CD4-positive, alpha-beta T cell treated with Interleukin-4 for 4 hours (primary cell): ENCODE measurements at regions not wholly inside any gene's neighbourhood (a gene's known extent, or its start where the extent isn't known, plus 50 kb on each side); places are given as distances from the start of the nearest gene placed in this dataset.
"Not testable (repeated sequence)": the region's sequence is repeated elsewhere in the genome, so short reads cannot be mapped to it uniquely, and the experiment has no call there.

Source experiments
- DNase-seq: peaks from one replicate; pipeline ENCODE4 v3.0.0-alpha.2; 2020

- no peak for DNase-seq
Observed at GRCh38 chr10:33893506-33893905, 559.0 kb upstream of the NRP1 start.

GRCh38 chr10:33889371-33889770 is 554.9 kb upstream of the NRP1 start:
- DNase-seq = no peak

- no peak for DNase-seq
Observed at GRCh38 chr10:33887188-33887587, 552.7 kb upstream of the NRP1 start.

- no peak for DNase-seq
Observed at GRCh38 chr10:33886299-33886698, 551.8 kb upstream of the NRP1 start.

- no peak for DNase-seq
Observed at GRCh38 chr10:33884604-33885003, 550.1 kb upstream of the NRP1 start.

- DNase-seq = no peak
Observed at GRCh38 chr10:33883881-33884280, 549.4 kb upstream of the NRP1 start.

- DNase-seq = no peak
Observed at GRCh38 chr10:33882996-33883395, 548.5 kb upstream of the NRP1 start.

- no peak for DNase-seq
Observed at GRCh38 chr10:33880291-33880690, 545.8 kb upstream of the NRP1 start.

GRCh38 chr10:33878238-33878786 is 543.8 kb upstream of the NRP1 start:
- no peak for DNase-seq

- no peak for DNase-seq
Observed at GRCh38 chr10:33876584-33877400, 542.3 kb upstream of the NRP1 start.

- DNase-seq = no peak
Observed at GRCh38 chr10:33875924-33876583, 541.6 kb upstream of the NRP1 start.

GRCh38 chr10:33871061-33871956 is 536.8 kb upstream of the NRP1 start:
- DNase-seq = no peak

- no peak for DNase-seq
Observed at GRCh38 chr10:33869481-33869880, 535.0 kb upstream of the NRP1 start.

GRCh38 chr10:33869028-33869427 is 534.6 kb upstream of the NRP1 start:
- DNase-seq = no peak

- DNase-seq = not testable (repeated sequence)
Observed at GRCh38 chr10:33867199-33867789, 532.8 kb upstream of the NRP1 start.

GRCh38 chr10:33863352-33863751 is 528.9 kb upstream of the NRP1 start:
- no peak for DNase-seq

GRCh38 chr10:33862536-33863105 is 528.2 kb upstream of the NRP1 start:
- DNase-seq = no peak

GRCh38 chr10:33861833-33862232 is 527.4 kb upstream of the NRP1 start:
- DNase-seq = no peak

- DNase-seq = no peak
Observed at GRCh38 chr10:33861016-33861704, 526.7 kb upstream of the NRP1 start.

GRCh38 chr10:33860552-33860951 is 526.1 kb upstream of the NRP1 start:
- DNase-seq = no peak

GRCh38 chr10:33859319-33860022 is 525.0 kb upstream of the NRP1 start:
- DNase-seq = no peak
